Hepatocyte (in vitro differentiated cells): ENCODE measurements at regions not wholly inside any gene's neighbourhood (a gene's known extent, or its start where the extent isn't known, plus 50 kb on each side); places are given as distances from the start of the nearest gene placed in this dataset.

ENCODE experiments used
- EZH2 ChIP-seq: fragments of 200-600 bp; sonication (generic); IDR thresholded peaks from 2 replicates; pipeline ENCODE4 v1.6.1; 2016; ENCODE audit warnings: antibody characterized with exemption, mild to moderate bottlenecking, borderline replicate concordance
- EZH2phosphoT487 ChIP-seq: fragments of 200-600 bp; sonication (generic); IDR thresholded peaks from one replicate; pipeline ENCODE4 v1.6.1; 2018; ENCODE audit warnings: antibody characterized with exemption, mild to moderate bottlenecking, low read depth, moderate library complexity; ENCODE audit not compliant: unreplicated experiment, severe bottlenecking
- TF ChIP-seq, protein P1 (sequence below): fragments of 200-600 bp; sonication (generic); IDR thresholded peaks from 2 replicates; pipeline ENCODE4 v1.5.1; 2016; ENCODE audit warnings: antibody characterized with exemption, mild to moderate bottlenecking; ENCODE audit not compliant: poor library complexity

DNA sequence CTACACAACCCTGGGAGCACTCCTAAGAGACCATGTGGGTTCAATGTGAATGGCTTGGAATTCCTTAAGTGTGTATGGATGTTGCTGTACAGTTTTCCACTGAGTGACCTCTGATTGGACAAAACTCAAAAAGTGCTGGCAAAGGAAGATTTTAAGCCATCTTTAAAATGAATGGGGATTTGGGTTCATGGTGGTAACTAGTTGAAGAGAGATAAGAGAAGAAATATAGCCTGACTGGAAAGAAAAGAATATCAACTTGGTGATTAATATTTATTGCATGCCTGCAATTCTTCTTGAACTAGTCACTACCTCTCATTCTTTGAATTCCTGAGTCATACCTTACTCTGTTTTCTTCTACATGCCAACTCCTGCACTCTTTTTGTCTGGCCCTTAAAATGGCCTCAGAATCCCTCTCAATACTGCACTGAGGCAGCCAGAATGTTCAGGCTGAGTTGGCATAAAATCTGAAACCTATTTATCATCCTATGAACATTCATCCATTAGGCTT is 124.7 kb downstream of the RPL22L1 start:
- TF ChIP-seq, protein P1, sequence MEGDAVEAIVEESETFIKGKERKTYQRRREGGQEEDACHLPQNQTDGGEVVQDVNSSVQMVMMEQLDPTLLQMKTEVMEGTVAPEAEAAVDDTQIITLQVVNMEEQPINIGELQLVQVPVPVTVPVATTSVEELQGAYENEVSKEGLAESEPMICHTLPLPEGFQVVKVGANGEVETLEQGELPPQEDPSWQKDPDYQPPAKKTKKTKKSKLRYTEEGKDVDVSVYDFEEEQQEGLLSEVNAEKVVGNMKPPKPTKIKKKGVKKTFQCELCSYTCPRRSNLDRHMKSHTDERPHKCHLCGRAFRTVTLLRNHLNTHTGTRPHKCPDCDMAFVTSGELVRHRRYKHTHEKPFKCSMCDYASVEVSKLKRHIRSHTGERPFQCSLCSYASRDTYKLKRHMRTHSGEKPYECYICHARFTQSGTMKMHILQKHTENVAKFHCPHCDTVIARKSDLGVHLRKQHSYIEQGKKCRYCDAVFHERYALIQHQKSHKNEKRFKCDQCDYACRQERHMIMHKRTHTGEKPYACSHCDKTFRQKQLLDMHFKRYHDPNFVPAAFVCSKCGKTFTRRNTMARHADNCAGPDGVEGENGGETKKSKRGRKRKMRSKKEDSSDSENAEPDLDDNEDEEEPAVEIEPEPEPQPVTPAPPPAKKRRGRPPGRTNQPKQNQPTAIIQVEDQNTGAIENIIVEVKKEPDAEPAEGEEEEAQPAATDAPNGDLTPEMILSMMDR: no peak
- no peak for TF ChIP-seq EZH2
- no peak for TF ChIP-seq EZH2phosphoT487
